Panc1 (cell line): ENCODE measurements at regions not wholly inside any gene's neighbourhood (a gene's known extent, or its start where the extent isn't known, plus 50 kb on each side); places are given as distances from the start of the nearest gene placed in this dataset.

Experiments used
- CTCF ChIP-seq: fragments of 450-650 bp; IDR thresholded peaks from 2 replicates; pipeline ENCODE4 v1.5.1; 2017; ENCODE audit warnings: mild to moderate bottlenecking
- POLR2AphosphoS5 ChIP-seq: IDR thresholded peaks from 2 replicates; pipeline ENCODE4 v1.6.1; 2012; ENCODE audit warnings: mild to moderate bottlenecking, low read depth, low read length, moderate library complexity

- TF ChIP-seq CTCF (no peak), POLR2AphosphoS5 (no peak)
These were observed 709.8 kb upstream of the HS3ST1 start for GRCh38 chr4:12138488-12138887.
